IPS DF 6.9 (cell line): ENCODE measurements at regions not wholly inside any gene's neighbourhood (a gene's known extent, or its start where the extent isn't known, plus 50 kb on each side); places are given as distances from the start of the nearest gene placed in this dataset.

Experiments
- DNase-seq: peaks from one replicate; pipeline ENCODE4 v3.0.0-alpha.2; 2013; ENCODE audit warnings: low read depth, low spot score
- H3K27ac ChIP-seq: one replicate; pipeline ENCODE4 v1.5.1; 2013; ENCODE audit warnings: low read length, control low read depth
- H3K27me3 ChIP-seq: 2 replicates; pipeline ENCODE4 v1.6.1; 2013; ENCODE audit warnings: mild to moderate bottlenecking, low read length; ENCODE audit not compliant: control insufficient read depth, insufficient read depth
- H3K36me3 ChIP-seq: 2 replicates; pipeline ENCODE4 v1.6.1; 2013; ENCODE audit warnings: low read length; ENCODE audit not compliant: control insufficient read depth, insufficient read depth
- H3K4me1 ChIP-seq: 2 replicates; pipeline ENCODE4 v1.6.1; 2013; ENCODE audit warnings: low read length; ENCODE audit not compliant: control insufficient read depth, insufficient read depth
- H3K4me3 ChIP-seq: 2 replicates; pipeline ENCODE4 v1.5.1; 2013; ENCODE audit warnings: mild to moderate bottlenecking, low read length
- H3K9me3 ChIP-seq: 2 replicates; pipeline ENCODE4 v1.6.1; 2013; ENCODE audit warnings: low read length, inconsistent platforms; ENCODE audit not compliant: control insufficient read depth, insufficient read depth
- WGBS: extraction: QIAGEN DNeasy Blood & Tissue Kit; methylation state at CpG from one replicate; pipeline ENCODE4 v1.1.7; 2013; ENCODE audit warnings: mixed read lengths, missing lambda C conversion rate; ENCODE audit not compliant: insufficient read length, insufficient coverage; 5-methylcytosine and 5-hydroxymethylcytosine counted together

DNA sequence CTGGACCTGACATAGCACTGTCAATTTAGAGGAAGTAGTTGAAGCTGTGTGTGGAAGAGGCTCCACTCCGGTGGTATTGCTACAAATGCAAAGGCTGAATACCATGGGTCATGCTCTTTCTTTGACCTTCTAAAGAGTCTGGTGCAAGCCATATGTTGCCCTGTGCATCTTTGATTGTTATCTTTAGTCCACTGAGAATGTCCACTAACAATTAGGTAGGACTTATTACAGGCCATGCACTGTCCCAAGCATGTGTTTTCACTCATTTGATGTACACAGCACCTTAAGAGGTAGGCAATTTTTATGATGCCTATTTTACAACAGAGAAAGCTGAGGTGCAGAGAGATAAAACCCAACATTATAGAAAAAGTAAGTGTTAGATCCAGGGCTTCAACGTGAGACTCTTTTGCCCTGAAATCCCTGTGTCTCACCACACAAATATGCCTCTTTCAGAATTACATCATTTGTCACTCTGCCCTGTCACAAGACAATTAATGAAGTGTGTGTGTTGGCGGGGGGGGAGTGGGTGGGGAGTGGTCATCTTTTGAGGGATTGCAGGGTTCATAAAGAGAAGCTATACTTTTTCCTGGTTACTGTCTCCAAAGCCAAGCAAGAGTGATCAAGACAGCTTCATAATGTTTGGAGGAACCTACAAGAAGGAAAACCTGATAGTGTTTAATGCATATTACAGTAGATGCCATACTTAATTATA lies 637.6 kb upstream of the IGFBP3 start:
- no peak overlapping the region for H3K4me3 ChIP-seq
- H3K36me3 ChIP-seq = no peaks in the 10 kb centered on the region
- H3K4me1 ChIP-seq = no peaks in the 10 kb centered on the region
- no peaks in the 10 kb centered on the region for H3K9me3 ChIP-seq
- no peak for DNase-seq
- WGBS = no CpG with 5 or more reads among the region's 3 CpGs
- H3K27me3 ChIP-seq = no peaks in the 10 kb centered on the region
- no peak overlapping the region for H3K27ac ChIP-seq

DNA sequence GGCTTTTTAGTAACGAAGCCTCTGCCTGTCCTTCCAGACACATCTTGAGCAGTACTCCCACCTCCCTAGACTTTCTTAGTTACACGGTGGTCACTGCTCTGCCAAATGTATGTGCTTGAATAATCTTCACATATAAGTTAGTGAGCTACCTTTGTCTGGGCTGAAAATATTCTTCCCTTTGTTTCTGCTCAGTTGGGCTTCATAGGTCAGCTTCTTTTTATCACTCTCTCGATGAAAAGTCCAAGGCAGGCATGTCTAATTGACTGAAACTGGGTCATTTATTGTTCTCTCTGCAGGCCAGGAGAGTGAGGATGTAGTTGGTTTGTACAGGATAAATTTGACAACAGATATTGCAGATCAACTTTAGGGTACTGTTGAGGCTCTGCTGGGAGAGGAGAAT lies 636.7 kb upstream of the IGFBP3 start:
- no peak overlapping the region for H3K27ac ChIP-seq
- H3K36me3 ChIP-seq = no peaks in the 10 kb centered on the region
- no CpG with 5 or more reads among the region's 3 CpGs for WGBS

DNA sequence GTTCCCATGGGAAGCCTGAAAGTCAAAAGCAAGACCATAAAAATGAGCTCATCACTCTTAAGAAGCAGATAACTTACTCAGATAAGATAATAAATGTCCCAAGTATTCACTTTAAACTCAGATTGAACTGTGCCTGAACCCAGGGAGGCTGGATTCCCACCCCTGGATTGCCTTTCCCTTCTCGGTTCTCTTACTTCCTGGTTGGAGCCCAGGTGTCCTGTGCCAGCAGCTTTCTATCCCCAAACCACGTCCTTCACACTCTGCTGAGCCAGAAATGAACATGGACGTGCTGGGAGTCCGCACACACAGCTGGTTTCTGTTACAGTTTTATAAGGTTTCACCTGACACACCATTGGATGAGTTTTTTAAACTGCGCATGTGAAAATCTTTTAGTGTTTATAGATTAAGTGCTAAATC lies 636.2 kb upstream of the IGFBP3 start:
- Histone ChIP-seq H3K9me3 (no peaks in the 10 kb centered on the region), H3K36me3 (no peaks in the 10 kb centered on the region), H3K27me3 (no peaks in the 10 kb centered on the region), H3K27ac (no peak overlapping the region), H3K4me3 (no peak overlapping the region), H3K4me1 (no peaks in the 10 kb centered on the region)
- no CpG with 5 or more reads among the region's 5 CpGs for WGBS
- no peak for DNase-seq

More for the DNA sequence above, 636.7 kb upstream of the IGFBP3 start:
- Histone ChIP-seq H3K4me1 (no peaks in the 10 kb centered on the region), H3K27me3 (no peaks in the 10 kb centered on the region), H3K9me3 (no peaks in the 10 kb centered on the region), H3K4me3 (no peak overlapping the region)
- DNase-seq = no peak

DNA sequence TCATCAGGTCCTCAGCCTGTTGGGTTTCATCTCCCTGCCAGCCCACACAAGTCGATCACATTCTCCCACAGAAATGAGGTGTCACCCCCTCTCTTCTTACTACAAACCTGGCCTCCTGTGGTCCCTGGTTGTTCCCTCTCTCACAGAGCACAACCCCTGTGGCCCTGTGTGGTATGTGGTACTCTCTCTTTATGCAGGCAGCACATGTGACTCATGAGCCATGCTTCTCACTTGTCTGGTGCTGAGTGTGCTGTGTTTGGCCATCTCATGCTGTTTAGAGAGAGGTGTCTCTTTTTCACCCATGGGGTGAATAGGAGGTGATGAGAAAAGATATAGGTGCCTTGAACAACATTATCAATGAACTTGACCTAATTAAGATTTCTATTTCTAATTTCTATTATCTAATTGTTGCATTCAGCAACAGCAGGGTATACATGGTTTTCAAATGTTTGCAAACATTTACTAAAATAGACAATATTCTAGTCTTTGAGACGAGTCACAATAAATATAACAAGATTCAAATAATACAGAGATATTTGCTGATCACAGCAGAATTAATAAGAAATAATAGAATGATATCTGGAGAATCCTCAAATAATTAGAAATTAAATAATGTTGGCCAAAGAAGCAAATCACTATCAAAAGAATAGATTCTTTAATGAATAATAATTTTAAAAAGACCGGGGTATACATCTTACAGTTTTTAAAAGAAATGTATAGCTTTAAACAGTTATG lies 633.8 kb upstream of the IGFBP3 start:
- no peaks in the 10 kb centered on the region for H3K9me3 ChIP-seq
- no peaks in the 10 kb centered on the region for H3K27me3 ChIP-seq
- WGBS = no CpG with 5 or more reads among the region's 3 CpGs
- no peak overlapping the region for H3K4me3 ChIP-seq
- no peak for DNase-seq
- no peaks in the 10 kb centered on the region for H3K36me3 ChIP-seq
- H3K4me1 ChIP-seq = no peaks in the 10 kb centered on the region
- H3K27ac ChIP-seq = no peak overlapping the region

DNA sequence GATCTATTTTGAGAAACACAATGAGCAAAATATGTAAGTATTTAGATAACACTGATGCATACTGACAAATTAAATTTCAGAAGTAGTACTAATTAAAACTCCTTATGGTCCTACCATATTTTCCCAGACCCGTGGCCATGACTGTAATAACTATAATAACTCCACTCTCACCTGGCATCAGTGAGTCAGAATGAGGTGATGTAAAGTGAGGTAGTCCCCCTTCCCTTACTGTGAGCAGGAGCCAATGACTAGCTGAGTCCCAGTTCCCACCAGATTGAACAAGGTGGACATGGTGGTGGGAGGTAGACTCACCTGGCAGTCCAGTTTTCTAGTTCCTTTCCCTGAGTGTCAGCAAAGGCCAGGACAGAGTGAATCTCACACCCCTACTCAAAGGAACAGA lies 630.5 kb upstream of the IGFBP3 start:
- no peaks in the 10 kb centered on the region for H3K36me3 ChIP-seq
- no peaks in the 10 kb centered on the region for H3K27me3 ChIP-seq

DNA sequence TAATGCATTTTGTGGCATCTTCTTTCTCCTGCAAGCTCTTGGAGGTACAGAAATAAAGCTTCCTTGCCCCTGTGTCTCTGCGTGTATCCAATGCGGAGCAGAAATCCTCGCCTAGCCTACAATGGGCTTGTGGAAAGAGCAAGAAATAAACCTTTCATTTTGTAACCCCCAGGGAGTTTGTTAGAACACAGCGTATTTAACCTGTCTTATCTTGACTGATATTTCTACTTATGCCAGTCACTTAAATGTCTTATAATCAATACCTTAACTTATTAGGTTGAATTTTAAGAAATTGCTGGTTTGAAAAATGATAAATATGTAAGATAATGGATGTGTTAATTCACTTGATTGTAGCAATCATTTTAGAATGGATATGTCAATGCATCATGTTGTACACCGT lies 629.8 kb upstream of the IGFBP3 start:
- Histone ChIP-seq H3K27ac (no peak overlapping the region), H3K27me3 (no peaks in the 10 kb centered on the region), H3K9me3 (no peaks in the 10 kb centered on the region), H3K36me3 (no peaks in the 10 kb centered on the region), H3K4me3 (no peak overlapping the region), H3K4me1 (no peaks in the 10 kb centered on the region)
- no peak for DNase-seq
- no CpG with 5 or more reads among the region's 5 CpGs for WGBS

More for the DNA sequence above, 630.5 kb upstream of the IGFBP3 start:
- WGBS = no CpG with 5 or more reads among the region's 1 CpG
- no peak overlapping the region for H3K27ac ChIP-seq
- H3K9me3 ChIP-seq = no peaks in the 10 kb centered on the region
- no peak for DNase-seq
- no peak overlapping the region for H3K4me3 ChIP-seq
- no peaks in the 10 kb centered on the region for H3K4me1 ChIP-seq

DNA sequence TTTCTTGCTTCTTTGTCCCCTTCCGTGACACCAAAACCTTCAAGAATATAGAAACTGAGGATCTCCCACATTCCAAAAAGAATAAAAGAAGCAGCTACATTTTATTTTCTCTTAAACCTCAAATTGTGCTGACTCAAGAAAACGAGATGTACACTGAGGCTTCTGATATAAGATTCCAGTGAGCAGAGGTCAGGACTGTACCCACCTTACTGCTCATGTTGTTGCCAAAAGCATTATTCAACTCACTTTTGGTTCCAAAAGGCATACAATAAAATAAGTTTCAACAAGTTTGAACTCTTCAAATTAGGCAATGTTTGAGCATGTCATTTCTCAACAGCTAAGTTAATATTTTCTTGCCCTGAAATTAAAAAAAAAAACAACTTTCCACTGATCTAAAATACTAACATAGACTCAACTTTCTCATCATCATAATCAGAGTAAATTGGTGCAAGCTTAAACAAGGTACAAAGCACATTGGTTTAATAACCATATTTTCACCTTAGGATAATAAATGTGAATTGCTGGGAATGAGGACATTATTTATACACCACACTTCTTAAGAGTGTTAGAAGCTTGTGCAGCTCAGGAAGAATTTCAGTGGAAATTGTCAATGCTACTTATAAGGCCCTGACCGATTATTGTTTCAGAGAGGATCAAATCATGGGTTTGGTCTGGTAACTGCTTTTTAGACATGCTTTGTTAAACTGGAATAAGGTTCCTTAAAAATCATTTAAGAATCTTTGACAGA lies 629.0 kb upstream of the IGFBP3 start:
- DNase-seq = no peak
- no peak overlapping the region for H3K4me3 ChIP-seq
- no peaks in the 10 kb centered on the region for H3K27me3 ChIP-seq
- no CpG with 5 or more reads among the region's 3 CpGs for WGBS
- H3K9me3 ChIP-seq = no peaks in the 10 kb centered on the region
- H3K36me3 ChIP-seq = no peaks in the 10 kb centered on the region
- H3K27ac ChIP-seq = no peak overlapping the region
- H3K4me1 ChIP-seq = no peaks in the 10 kb centered on the region

DNA sequence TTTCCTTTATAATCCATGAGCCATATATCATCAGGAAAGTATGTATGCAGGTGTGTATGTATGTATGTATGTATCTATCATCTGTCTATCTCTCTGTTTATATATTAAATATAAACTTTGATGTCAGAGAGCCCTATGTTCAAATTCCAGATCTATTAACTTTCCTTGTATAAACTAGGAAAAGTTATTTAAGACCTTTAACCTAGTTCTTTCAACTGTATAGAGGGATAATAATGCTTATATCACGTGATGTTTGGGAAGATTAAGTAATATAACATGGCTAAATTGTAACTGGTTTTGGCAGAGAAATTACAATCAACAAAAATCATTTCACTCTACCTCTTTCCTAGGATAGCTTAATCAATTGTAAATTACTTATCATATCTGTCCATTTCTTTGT lies 628.3 kb upstream of the IGFBP3 start:
- Histone ChIP-seq H3K27ac (no peak overlapping the region), H3K9me3 (no peaks in the 10 kb centered on the region), H3K36me3 (no peaks in the 10 kb centered on the region), H3K27me3 (no peaks in the 10 kb centered on the region), H3K4me3 (no peak overlapping the region), H3K4me1 (no peaks in the 10 kb centered on the region)
- no peak for DNase-seq
- WGBS = no CpG with 5 or more reads among the region's 1 CpG

DNA sequence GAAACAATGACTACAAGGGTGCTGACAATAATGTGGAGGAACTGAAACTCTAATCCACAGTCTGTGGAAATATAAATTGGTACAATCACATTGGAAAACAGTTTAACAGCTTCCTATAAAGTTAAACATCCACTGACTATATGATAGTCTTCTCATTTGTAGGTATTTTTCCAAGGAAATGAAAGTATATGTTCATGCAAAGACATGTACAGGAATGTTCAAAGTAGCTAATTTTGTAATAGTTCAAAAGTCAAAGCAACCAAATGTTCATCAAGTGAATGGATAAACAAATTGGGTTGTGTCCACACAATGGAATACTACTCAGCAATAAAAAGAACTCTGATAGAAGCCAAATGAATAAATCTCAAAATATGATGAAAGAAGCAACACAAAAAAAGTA lies 626.0 kb upstream of the IGFBP3 start:
- H3K27ac ChIP-seq = no peak overlapping the region
- no peaks in the 10 kb centered on the region; the same call in 1 of the 2 replicates for H3K4me1 ChIP-seq
- H3K4me3 ChIP-seq = no peak overlapping the region
- no peaks in the 10 kb centered on the region for H3K36me3 ChIP-seq
- DNase-seq = no peak
- H3K27me3 ChIP-seq = no peaks in the 10 kb centered on the region
- H3K9me3 ChIP-seq = no peaks in the 10 kb centered on the region

DNA sequence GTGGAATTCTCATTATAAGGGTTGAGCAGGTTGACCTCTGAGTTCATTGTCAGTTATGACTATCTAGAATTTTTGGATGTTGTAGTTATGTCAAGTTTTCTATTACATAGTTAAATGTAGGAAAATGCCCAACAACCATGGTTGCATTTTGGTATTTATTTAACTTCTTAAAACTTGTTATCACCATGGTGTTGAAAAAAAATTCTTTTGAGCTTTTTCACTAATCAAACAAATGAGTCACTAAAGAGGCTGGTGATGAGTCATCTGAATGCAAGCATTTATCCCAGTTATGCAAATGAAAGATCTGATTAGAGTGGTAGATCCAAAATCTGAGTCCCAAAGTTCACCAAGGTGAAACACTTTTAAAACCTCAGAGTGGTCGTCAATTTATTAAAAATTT lies 624.7 kb upstream of the IGFBP3 start:
- DNase-seq = no peak
- H3K27me3 ChIP-seq = no peaks in the 10 kb centered on the region
- no peak overlapping the region for H3K4me3 ChIP-seq
- H3K9me3 ChIP-seq = no peaks in the 10 kb centered on the region
- no peak overlapping the region for H3K27ac ChIP-seq
- H3K36me3 ChIP-seq = no peaks in the 10 kb centered on the region
- no CpG with 5 or more reads among the region's 1 CpG for WGBS
- no peaks in the 10 kb centered on the region; the same call in 1 of the 2 replicates for H3K4me1 ChIP-seq
